Activated naive CD8-positive, alpha-beta T cell (primary cell): ENCODE measurements at regions not wholly inside any gene's neighbourhood (a gene's known extent, or its start where the extent isn't known, plus 50 kb on each side); places are given as distances from the start of the nearest gene placed in this dataset.
"Not testable (repeated sequence)": the region's sequence is repeated elsewhere in the genome, so short reads cannot be mapped to it uniquely, and the experiment has no call there.

ENCODE experiments used
- H3K27ac Mint-ChIP-seq: one replicate; pipeline ENCODE4 v1.8.0; 2021; ENCODE audit warnings: mixed read lengths
- H3K27me3 Mint-ChIP-seq: one replicate; pipeline ENCODE4 v1.8.0; 2021; ENCODE audit warnings: mixed read lengths
- H3K36me3 Mint-ChIP-seq: one replicate; pipeline ENCODE4 v1.8.0; 2021; ENCODE audit warnings: mixed read lengths
- H3K4me1 Mint-ChIP-seq: one replicate; pipeline ENCODE4 v1.8.0; 2021; ENCODE audit warnings: low read depth, mixed read lengths
- H3K4me3 Mint-ChIP-seq: one replicate; pipeline ENCODE4 v1.8.0; 2021; ENCODE audit warnings: mild to moderate bottlenecking, mixed read lengths
- H3K9me3 Mint-ChIP-seq: one replicate; pipeline ENCODE4 v1.8.0; 2021; ENCODE audit warnings: low read depth, mixed read lengths

- Mint-ChIP-seq H3K27me3 (no peaks in the 10 kb centered on the region), H3K9me3 (peaks cover 3% of the 10 kb centered on the region), H3K36me3 (peaks cover 3% of the 10 kb centered on the region)
These were observed 647.5 kb downstream of the UTRN start for GRCh38 chr6:144932621-144933020.

GRCh38 chr6:144935181-144935580 lies 650.0 kb downstream of the UTRN start:
- Mint-ChIP-seq H3K27ac (no peak overlapping the region), H3K36me3 (peaks cover 3% of the 10 kb centered on the region), H3K27me3 (no peaks in the 10 kb centered on the region), H3K4me1 (no peaks in the 10 kb centered on the region), H3K9me3 (peaks cover 3% of the 10 kb centered on the region), H3K4me3 (no peak overlapping the region)

More at GRCh38 chr6:144932621-144933020, 647.5 kb downstream of the UTRN start:
- Mint-ChIP-seq H3K27ac (no peak overlapping the region), H3K4me1 (no peaks in the 10 kb centered on the region), H3K4me3 (no peak overlapping the region)

GRCh38 chr6:144935661-144936060 lies 650.5 kb downstream of the UTRN start:
- no peaks in the 10 kb centered on the region for H3K27me3 Mint-ChIP-seq
- no peaks in the 10 kb centered on the region for H3K4me1 Mint-ChIP-seq
- H3K4me3 Mint-ChIP-seq, result no peak overlapping the region
- peaks cover 3% of the 10 kb centered on the region for H3K9me3 Mint-ChIP-seq
- peaks cover 3% of the 10 kb centered on the region for H3K36me3 Mint-ChIP-seq
- H3K27ac Mint-ChIP-seq, result no peak overlapping the region

- H3K27me3 Mint-ChIP-seq, result no peaks in the 10 kb centered on the region
- H3K27ac Mint-ChIP-seq, result no peak overlapping the region
- peaks cover 3% of the 10 kb centered on the region for H3K9me3 Mint-ChIP-seq
- H3K4me3 Mint-ChIP-seq, result no peak overlapping the region
- H3K4me1 Mint-ChIP-seq, result no peaks in the 10 kb centered on the region
- peaks cover 3% of the 10 kb centered on the region for H3K36me3 Mint-ChIP-seq
These were observed 651.6 kb downstream of the UTRN start for GRCh38 chr6:144936764-144937163.

GRCh38 chr6:144939921-144940320 lies 654.8 kb downstream of the UTRN start:
- H3K36me3 Mint-ChIP-seq, result no peaks in the 10 kb centered on the region
- H3K9me3 Mint-ChIP-seq, result no peaks in the 10 kb centered on the region
- no peak overlapping the region for H3K27ac Mint-ChIP-seq
- no peak overlapping the region for H3K4me3 Mint-ChIP-seq
- no peaks in the 10 kb centered on the region for H3K27me3 Mint-ChIP-seq
- no peaks in the 10 kb centered on the region for H3K4me1 Mint-ChIP-seq

GRCh38 chr6:144944106-144944505 lies 659.0 kb downstream of the UTRN start:
- no peak overlapping the region for H3K27ac Mint-ChIP-seq
- no peaks in the 10 kb centered on the region for H3K9me3 Mint-ChIP-seq
- no peaks in the 10 kb centered on the region for H3K4me1 Mint-ChIP-seq
- no peak overlapping the region for H3K4me3 Mint-ChIP-seq
- H3K27me3 Mint-ChIP-seq, result no peaks in the 10 kb centered on the region
- H3K36me3 Mint-ChIP-seq, result no peaks in the 10 kb centered on the region

- H3K27ac Mint-ChIP-seq, result no peak overlapping the region
- no peaks in the 10 kb centered on the region for H3K4me1 Mint-ChIP-seq
- H3K4me3 Mint-ChIP-seq, result no peak overlapping the region
These were observed 662.4 kb downstream of the UTRN start for GRCh38 chr6:144947398-144947976.

GRCh38 chr6:144951730-144952437 lies 666.7 kb downstream of the UTRN start:
- no peak overlapping the region for H3K27ac Mint-ChIP-seq
- no peaks in the 10 kb centered on the region for H3K9me3 Mint-ChIP-seq

More at GRCh38 chr6:144947398-144947976, 662.4 kb downstream of the UTRN start:
- Mint-ChIP-seq H3K36me3 (no peaks in the 10 kb centered on the region), H3K27me3 (peaks cover 2% of the 10 kb centered on the region), H3K9me3 (no peaks in the 10 kb centered on the region)

GRCh38 chr6:144952456-144953240 lies 667.5 kb downstream of the UTRN start:
- Mint-ChIP-seq H3K27me3 (peaks cover 2% of the 10 kb centered on the region), H3K9me3 (no peaks in the 10 kb centered on the region), H3K27ac (no peak overlapping the region), H3K4me1 (no peaks in the 10 kb centered on the region), H3K4me3 (no peak overlapping the region), H3K36me3 (no peaks in the 10 kb centered on the region)

More at GRCh38 chr6:144951730-144952437, 666.7 kb downstream of the UTRN start:
- Mint-ChIP-seq H3K27me3 (peaks cover 2% of the 10 kb centered on the region), H3K36me3 (no peaks in the 10 kb centered on the region), H3K4me3 (no peak overlapping the region), H3K4me1 (no peaks in the 10 kb centered on the region)

- no peaks in the 10 kb centered on the region for H3K36me3 Mint-ChIP-seq
- H3K9me3 Mint-ChIP-seq, result no peaks in the 10 kb centered on the region
- peaks cover 2% of the 10 kb centered on the region for H3K27me3 Mint-ChIP-seq
- no peaks in the 10 kb centered on the region for H3K4me1 Mint-ChIP-seq
- no peak overlapping the region for H3K27ac Mint-ChIP-seq
- H3K4me3 Mint-ChIP-seq, result no peak overlapping the region
These were observed 668.6 kb downstream of the UTRN start for GRCh38 chr6:144953552-144954240.

GRCh38 chr6:144954241-144954556 lies 669.1 kb downstream of the UTRN start:
- no peak overlapping the region for H3K27ac Mint-ChIP-seq

GRCh38 chr6:144955392-144955791 lies 670.3 kb downstream of the UTRN start:
- Mint-ChIP-seq H3K36me3 (no peaks in the 10 kb centered on the region), H3K27ac (no peak overlapping the region), H3K4me1 (no peaks in the 10 kb centered on the region), H3K4me3 (no peak overlapping the region), H3K27me3 (peaks cover 2% of the 10 kb centered on the region), H3K9me3 (no peaks in the 10 kb centered on the region)

More at GRCh38 chr6:144954241-144954556, 669.1 kb downstream of the UTRN start:
- Mint-ChIP-seq H3K9me3 (no peaks in the 10 kb centered on the region), H3K4me3 (no peak overlapping the region), H3K36me3 (no peaks in the 10 kb centered on the region), H3K27me3 (peaks cover 2% of the 10 kb centered on the region), H3K4me1 (no peaks in the 10 kb centered on the region)

GRCh38 chr6:144955859-144956258 lies 670.7 kb downstream of the UTRN start:
- Mint-ChIP-seq H3K27me3 (peaks cover 2% of the 10 kb centered on the region), H3K4me1 (no peaks in the 10 kb centered on the region), H3K9me3 (no peaks in the 10 kb centered on the region), H3K4me3 (no peak overlapping the region), H3K36me3 (no peaks in the 10 kb centered on the region), H3K27ac (no peak overlapping the region)

- not testable (repeated sequence) for H3K9me3 Mint-ChIP-seq, H3K27ac Mint-ChIP-seq, H3K4me3 Mint-ChIP-seq, H3K4me1 Mint-ChIP-seq, H3K36me3 Mint-ChIP-seq, H3K27me3 Mint-ChIP-seq
These were observed 671.6 kb downstream of the UTRN start for GRCh38 chr6:144956697-144957096.
